ENCODE measurements at regions not wholly inside any gene's neighbourhood (a gene's known extent, or its start where the extent isn't known, plus 50 kb on each side); places are given as distances from the start of the nearest gene placed in this dataset.
"Not testable (repeated sequence)": the region's sequence is repeated elsewhere in the genome, so short reads cannot be mapped to it uniquely, and the experiment has no call there.

GRCh38 chr1:157304271-157304670 is 166.1 kb upstream of the ETV3 start:
- no peaks in the 10 kb centered on the region for H3K4me1 ChIP-seq (ENCODE audit: insufficient read depth, insufficient read length)
- no peak overlapping the region for H3K9ac ChIP-seq (ENCODE audit: insufficient read length, low read depth)
- DNase-seq (ENCODE audit: low read depth, low spot score), result no peak
- H3K27me3 ChIP-seq (ENCODE audit: insufficient read depth, insufficient read length), result no peaks in the 10 kb centered on the region
- no peaks in the 10 kb centered on the region for H3K9me3 ChIP-seq (ENCODE audit: insufficient read depth, low read length)
- no peaks in the 10 kb centered on the region for H3K36me3 ChIP-seq (ENCODE audit: insufficient read depth, insufficient read length, low read length)
- TF ChIP-seq ZNF274 (IDR thresholded peaks at IDR 0.05; ENCODE audit: low read depth, low read length) (no peak), YY1 (IDR thresholded peaks at IDR 0.05; ENCODE audit: insufficient read depth, insufficient read length) (no peak), SUZ12 (IDR thresholded peaks at IDR 0.05; ENCODE audit: extremely low read depth, insufficient read depth, insufficient read length) (no peak)
- no peak overlapping the region for H3K4me3 ChIP-seq (ENCODE audit: insufficient read length, low read depth)

GRCh38 chr1:157302724-157303123 is 164.5 kb upstream of the ETV3 start:
- DNase-seq (ENCODE audit: low read depth, low spot score), result no peak
- TF ChIP-seq ZNF274 (IDR thresholded peaks at IDR 0.05; ENCODE audit: low read depth, low read length) (no peak), YY1 (IDR thresholded peaks at IDR 0.05; ENCODE audit: insufficient read depth, insufficient read length) (no peak), SUZ12 (IDR thresholded peaks at IDR 0.05; ENCODE audit: extremely low read depth, insufficient read depth, insufficient read length) (no peak)
- H3K9ac ChIP-seq (ENCODE audit: insufficient read length, low read depth), result no peak overlapping the region
- no peaks in the 10 kb centered on the region for H3K9me3 ChIP-seq (ENCODE audit: insufficient read depth, low read length)
- no peaks in the 10 kb centered on the region for H3K36me3 ChIP-seq (ENCODE audit: insufficient read depth, insufficient read length, low read length)
- H3K27me3 ChIP-seq (ENCODE audit: insufficient read depth, insufficient read length), result no peaks in the 10 kb centered on the region
- H3K4me1 ChIP-seq (ENCODE audit: insufficient read depth, insufficient read length), result no peaks in the 10 kb centered on the region
- H3K4me3 ChIP-seq (ENCODE audit: insufficient read length, low read depth), result no peak overlapping the region

DNA sequence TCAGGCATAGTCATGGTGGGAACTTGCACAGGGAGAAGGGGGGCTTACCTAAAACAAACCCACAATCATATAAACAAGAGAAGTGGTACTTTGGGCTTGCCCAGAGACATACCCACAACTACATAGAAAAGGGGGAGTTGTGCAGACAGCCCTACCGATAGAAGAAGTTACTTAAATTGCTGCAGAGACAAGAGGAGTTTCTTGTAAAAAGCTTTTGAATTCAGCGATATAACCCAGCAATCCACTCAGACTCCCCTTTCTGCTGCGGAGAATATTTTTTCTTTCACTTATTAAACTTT is 164.0 kb upstream of the ETV3 start:
- TF ChIP-seq YY1 (IDR thresholded peaks at IDR 0.05; ENCODE audit: insufficient read depth, insufficient read length), result no peak
- no peak for TF ChIP-seq ZNF274 (IDR thresholded peaks at IDR 0.05; ENCODE audit: low read depth, low read length)
- TF ChIP-seq SUZ12 (IDR thresholded peaks at IDR 0.05; ENCODE audit: extremely low read depth, insufficient read depth, insufficient read length), result no peak
- no peak overlapping the region for H3K4me3 ChIP-seq (ENCODE audit: insufficient read length, low read depth)
- no peaks in the 10 kb centered on the region for H3K4me1 ChIP-seq (ENCODE audit: insufficient read depth, insufficient read length)
- DNase-seq (ENCODE audit: low read depth, low spot score), result no peak
- H3K9ac ChIP-seq (ENCODE audit: insufficient read length, low read depth), result no peak overlapping the region
- H3K9me3 ChIP-seq (ENCODE audit: insufficient read depth, low read length), result no peaks in the 10 kb centered on the region
- no peaks in the 10 kb centered on the region for H3K36me3 ChIP-seq (ENCODE audit: insufficient read depth, insufficient read length, low read length)
- H3K27me3 ChIP-seq (ENCODE audit: insufficient read depth, insufficient read length), result no peaks in the 10 kb centered on the region

GRCh38 chr1:157301477-157302198 is 163.4 kb upstream of the ETV3 start:
- Histone ChIP-seq H3K4me1 (ENCODE audit: insufficient read depth, insufficient read length) (no peaks in the 10 kb centered on the region), H3K9me3 (ENCODE audit: insufficient read depth, low read length) (no peaks in the 10 kb centered on the region), H3K36me3 (ENCODE audit: insufficient read depth, insufficient read length, low read length) (no peaks in the 10 kb centered on the region), H3K9ac (ENCODE audit: insufficient read length, low read depth) (no peak overlapping the region), H3K4me3 (ENCODE audit: insufficient read length, low read depth) (no peak overlapping the region), H3K27me3 (ENCODE audit: insufficient read depth, insufficient read length) (no peaks in the 10 kb centered on the region)
- no peak for DNase-seq (ENCODE audit: low read depth, low spot score)
- TF ChIP-seq YY1 (IDR thresholded peaks at IDR 0.05; ENCODE audit: insufficient read depth, insufficient read length) (no peak), SUZ12 (IDR thresholded peaks at IDR 0.05; ENCODE audit: extremely low read depth, insufficient read depth, insufficient read length) (no peak), ZNF274 (IDR thresholded peaks at IDR 0.05; ENCODE audit: low read depth, low read length) (no peak)

GRCh38 chr1:157294387-157295145 is 156.4 kb upstream of the ETV3 start:
- DNase-seq (ENCODE audit: low read depth, low spot score); H3K36me3 ChIP-seq (ENCODE audit: insufficient read depth, insufficient read length, low read length); H3K27me3 ChIP-seq (ENCODE audit: insufficient read depth, insufficient read length); H3K4me3 ChIP-seq (ENCODE audit: insufficient read length, low read depth); H3K9ac ChIP-seq (ENCODE audit: insufficient read length, low read depth); H3K4me1 ChIP-seq (ENCODE audit: insufficient read depth, insufficient read length); H3K9me3 ChIP-seq (ENCODE audit: insufficient read depth, low read length): not testable (repeated sequence)

- Histone ChIP-seq H3K4me1 (ENCODE audit: insufficient read depth, insufficient read length) (no peaks in the 10 kb centered on the region), H3K27me3 (ENCODE audit: insufficient read depth, insufficient read length) (peaks cover 7% of the 10 kb centered on the region), H3K9me3 (ENCODE audit: insufficient read depth, low read length) (no peaks in the 10 kb centered on the region), H3K36me3 (ENCODE audit: insufficient read depth, insufficient read length, low read length) (no peaks in the 10 kb centered on the region), H3K9ac (ENCODE audit: insufficient read length, low read depth) (no peak overlapping the region), H3K4me3 (ENCODE audit: insufficient read length, low read depth) (no peak overlapping the region)
- TF ChIP-seq YY1 (IDR thresholded peaks at IDR 0.05; ENCODE audit: insufficient read depth, insufficient read length) (no peak), SUZ12 (IDR thresholded peaks at IDR 0.05; ENCODE audit: extremely low read depth, insufficient read depth, insufficient read length) (no peak), ZNF274 (IDR thresholded peaks at IDR 0.05; ENCODE audit: low read depth, low read length) (no peak)
- DNase-seq (ENCODE audit: low read depth, low spot score), result no peak
Observed at GRCh38 chr1:157292809-157293564, 154.8 kb upstream of the ETV3 start.

GRCh38 chr1:157292302-157292701 is 154.1 kb upstream of the ETV3 start:
- H3K4me3 ChIP-seq (ENCODE audit: insufficient read length, low read depth), result no peak overlapping the region
- H3K4me1 ChIP-seq (ENCODE audit: insufficient read depth, insufficient read length), result no peaks in the 10 kb centered on the region
- peaks cover 7% of the 10 kb centered on the region for H3K27me3 ChIP-seq (ENCODE audit: insufficient read depth, insufficient read length)
- DNase-seq (ENCODE audit: low read depth, low spot score), result no peak
- H3K9ac ChIP-seq (ENCODE audit: insufficient read length, low read depth), result no peak overlapping the region
- TF ChIP-seq ZNF274 (IDR thresholded peaks at IDR 0.05; ENCODE audit: low read depth, low read length) (no peak), SUZ12 (IDR thresholded peaks at IDR 0.05; ENCODE audit: extremely low read depth, insufficient read depth, insufficient read length) (no peak), YY1 (IDR thresholded peaks at IDR 0.05; ENCODE audit: insufficient read depth, insufficient read length) (no peak)
- H3K36me3 ChIP-seq (ENCODE audit: insufficient read depth, insufficient read length, low read length), result no peaks in the 10 kb centered on the region
- no peaks in the 10 kb centered on the region for H3K9me3 ChIP-seq (ENCODE audit: insufficient read depth, low read length)
